GM23338 (cell line): ENCODE measurements at regions not wholly inside any gene's neighbourhood (a gene's known extent, or its start where the extent isn't known, plus 50 kb on each side); places are given as distances from the start of the nearest gene placed in this dataset.

Source experiments
- ATAC-seq: fragments of 200-7000 bp; cut with Tn5 transposase; 3 replicates; pipeline ENCODE4 v1.9.1; 2020
- DNase-seq: peaks from one replicate; pipeline ENCODE4 v3.0.0-alpha.2; 2015; ENCODE audit warnings: low spot score
- H2AFZ ChIP-seq: fragments of 200-600 bp; sonication (generic); 2 replicates; pipeline ENCODE4 v1.8.0; 2016; ENCODE audit warnings: antibody characterized with exemption, mild to moderate bottlenecking, moderate library complexity
- H3F3A ChIP-seq: fragments of 200-600 bp; sonication (generic); replicated peaks from 2 replicates; pipeline ENCODE4 v1.8.0; 2017; ENCODE audit warnings: antibody characterized with exemption, mixed run types, low read depth
- H3K27ac ChIP-seq: fragments of 200-600 bp; sonication (generic); 2 replicates; pipeline ENCODE4 v1.6.1; 2016; ENCODE audit warnings: low read depth
- H3K27me3 ChIP-seq: fragments of 200-600 bp; sonication (generic); 2 replicates; pipeline ENCODE4 v1.8.0; 2016; ENCODE audit warnings: mild to moderate bottlenecking, mixed run types, moderate library complexity; ENCODE audit not compliant: insufficient read depth
- H3K36me3 ChIP-seq: fragments of 200-600 bp; sonication (generic); 2 replicates; pipeline ENCODE4 v1.8.0; 2016; ENCODE audit warnings: mild to moderate bottlenecking; ENCODE audit not compliant: insufficient read depth
- H3K4me1 ChIP-seq: fragments of 200-600 bp; sonication (generic); 2 replicates; pipeline ENCODE4 v1.8.0; 2016; ENCODE audit warnings: mild to moderate bottlenecking, moderate library complexity; ENCODE audit not compliant: insufficient read depth
- H3K4me2 ChIP-seq: fragments of 200-600 bp; sonication (generic); 2 replicates; pipeline ENCODE4 v1.7.1; 2017; ENCODE audit warnings: mixed run types
- H3K4me3 ChIP-seq: fragments of 200-600 bp; sonication (generic); 2 replicates; pipeline ENCODE4 v1.6.1; 2016; ENCODE audit warnings: mixed run types
- H3K79me2 ChIP-seq: fragments of 200-600 bp; sonication (generic); replicated peaks from 2 replicates; pipeline ENCODE4 v1.8.0; 2017; ENCODE audit warnings: mild to moderate bottlenecking; ENCODE audit not compliant: insufficient read depth
- H3K9me2 ChIP-seq: fragments of 200-600 bp; sonication (generic); 2 replicates; pipeline ENCODE4 v1.8.0; 2017; ENCODE audit not compliant: insufficient read depth
- H4K20me1 ChIP-seq: fragments of 200-600 bp; sonication (generic); replicated peaks from 2 replicates; pipeline ENCODE4 v1.8.0; 2017; ENCODE audit warnings: mild to moderate bottlenecking; ENCODE audit not compliant: insufficient read depth
- H3K27ac Mint-ChIP-seq: 2 replicates; pipeline ENCODE4 v1.8.0; 2020; ENCODE audit warnings: inconsistent platforms, mild to moderate bottlenecking, moderate library complexity, mixed read lengths
- H3K27me3 Mint-ChIP-seq: 3 replicates; pipeline ENCODE4 v1.8.0; 2022; ENCODE audit warnings: low read depth, mild to moderate bottlenecking, moderate library complexity, mixed read lengths, inconsistent platforms; ENCODE audit not compliant: insufficient read depth, poor library complexity
- H3K36me3 Mint-ChIP-seq: 3 replicates; pipeline ENCODE4 v1.8.0; 2021; ENCODE audit warnings: low read depth, mild to moderate bottlenecking, inconsistent platforms, moderate library complexity, mixed read lengths
- H3K4me1 Mint-ChIP-seq: 3 replicates; pipeline ENCODE4 v1.8.0; 2020; ENCODE audit warnings: mild to moderate bottlenecking, inconsistent platforms, mixed read lengths
- H3K4me3 Mint-ChIP-seq: 3 replicates; pipeline ENCODE4 v1.8.0; 2021; ENCODE audit warnings: moderate library complexity, mild to moderate bottlenecking, inconsistent platforms, mixed read lengths
- H3K9me3 Mint-ChIP-seq: 3 replicates; pipeline ENCODE4 v1.8.0; 2020; ENCODE audit warnings: moderate library complexity, mild to moderate bottlenecking, inconsistent platforms, mixed read lengths
- ETS1 ChIP-seq: IDR thresholded peaks from 2 replicates; pipeline ENCODE4 v1.6.1; 2016; ENCODE audit warnings: antibody characterized with exemption
- EZH2 ChIP-seq: fragments of 200-600 bp; sonication (generic); IDR thresholded peaks from one replicate; pipeline ENCODE4 v1.8.0; 2017; ENCODE audit warnings: antibody characterized with exemption, mild to moderate bottlenecking, low read depth; ENCODE audit not compliant: unreplicated experiment
- JUNB ChIP-seq: IDR thresholded peaks from one replicate; pipeline ENCODE4 v1.6.1; 2016; ENCODE audit warnings: antibody characterized with exemption; ENCODE audit not compliant: unreplicated experiment
- NANOG ChIP-seq: IDR thresholded peaks from 2 replicates; pipeline ENCODE4 v1.6.1; 2016; ENCODE audit warnings: antibody characterized with exemption, borderline replicate concordance
- POLR2AphosphoS5 ChIP-seq: IDR thresholded peaks from 2 replicates; pipeline ENCODE4 v1.6.1; 2016; ENCODE audit warnings: antibody characterized with exemption, low read depth
- STAT1 ChIP-seq: IDR thresholded peaks from one replicate; pipeline ENCODE4 v1.6.1; 2016; ENCODE audit warnings: antibody characterized with exemption; ENCODE audit not compliant: unreplicated experiment
- ZNF114 ChIP-seq: fragments of 250-450 bp; sonication (Bioruptor Pico); IDR thresholded peaks from 2 replicates; pipeline ENCODE4 v1.5.0; 2020; ENCODE audit warnings: mild to moderate bottlenecking, moderate library complexity
- ZNF331 ChIP-seq: fragments of 250-450 bp; sonication (Bioruptor Pico); IDR thresholded peaks from 2 replicates; pipeline ENCODE4 v1.5.0; 2020; ENCODE audit warnings: low read depth, mild to moderate bottlenecking, moderate library complexity
- TF ChIP-seq, protein P1 (sequence below): IDR thresholded peaks from one replicate; pipeline ENCODE4 v1.6.1; 2018; ENCODE audit warnings: antibody characterized with exemption; ENCODE audit not compliant: unreplicated experiment
- TF ChIP-seq, protein P2 (sequence below): fragments of 250-450 bp; sonication (Bioruptor Pico); IDR thresholded peaks from 2 replicates; pipeline ENCODE4 v1.5.0; 2020; ENCODE audit warnings: mild to moderate bottlenecking, moderate library complexity
- TF ChIP-seq, protein P3 (sequence below), 2 experiments: fragments of 200-600 bp in 1 of 2; sonication (generic) in 1 of 2; conservative IDR thresholded peaks; 2 replicates each; pipeline versions ENCODE4 v1.5.1 to v1.6.1; 2016 to 2017; ENCODE audit warnings: antibody characterized with exemption in 2 of 2, low read depth in 2 of 2, mild to moderate bottlenecking in 2 of 2, moderate library complexity in 1 of 2

DNA sequence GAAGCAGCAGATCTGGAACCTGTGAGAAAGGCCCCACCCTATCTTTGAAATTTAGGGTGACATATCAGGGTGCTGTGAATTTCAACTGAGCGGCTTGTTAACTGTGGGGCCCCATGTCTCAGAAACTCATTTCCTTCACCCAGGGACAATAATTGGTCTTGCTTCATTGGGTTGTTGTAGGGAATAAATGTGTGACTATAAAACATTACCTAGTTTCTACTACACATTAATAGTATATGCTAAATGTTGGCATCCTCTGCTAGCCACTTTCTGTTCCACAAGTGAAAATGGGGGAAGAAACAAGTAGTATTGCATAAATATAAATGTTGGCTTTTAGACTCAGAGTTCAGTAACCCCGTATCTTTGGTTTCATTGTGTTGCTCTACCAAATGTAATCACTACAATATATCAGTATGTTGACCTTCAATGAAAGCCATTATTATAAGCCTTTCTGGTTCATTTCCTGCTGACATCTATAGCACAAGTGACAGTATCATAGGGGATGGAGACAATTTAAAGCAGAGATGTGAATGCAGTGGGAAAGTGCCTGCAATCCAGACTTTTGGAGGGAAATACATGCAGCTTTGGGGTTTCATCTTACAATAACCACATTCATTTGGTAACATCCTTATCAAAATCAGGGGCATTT, 905.5 kb upstream of the RAG2 start:
- no peaks in the 10 kb centered on the region for H3K79me2 ChIP-seq
- Mint-ChIP-seq H3K27ac (no peak overlapping the region), H3K4me3 (no peak overlapping the region), H3K9me3 (no peaks in the 10 kb centered on the region; the same call in 2 of the 3 replicates), H3K4me1 (peaks cover 27% of the 10 kb centered on the region; the same call in 2 of the 3 replicates), H3K36me3 (peaks cover 3% of the 10 kb centered on the region; the same call in 1 of the 3 replicates), H3K27me3 (no peaks in the 10 kb centered on the region)
- H3F3A ChIP-seq = no peaks in the 10 kb centered on the region
- H3K27ac ChIP-seq = no peak overlapping the region
- H2AFZ ChIP-seq = no peak overlapping the region
- H3K4me3 ChIP-seq = no peak overlapping the region
- H3K27me3 ChIP-seq = no peaks in the 10 kb centered on the region
- no peaks in the 10 kb centered on the region for H3K36me3 ChIP-seq
- H3K9me2 ChIP-seq = no peaks in the 10 kb centered on the region
- H3K4me1 ChIP-seq = no peaks in the 10 kb centered on the region
- ATAC-seq = no peak
- H3K4me2 ChIP-seq = no peak overlapping the region
- DNase-seq = no peak
- H4K20me1 ChIP-seq = no peaks in the 10 kb centered on the region
- TF ChIP-seq, protein P1, sequence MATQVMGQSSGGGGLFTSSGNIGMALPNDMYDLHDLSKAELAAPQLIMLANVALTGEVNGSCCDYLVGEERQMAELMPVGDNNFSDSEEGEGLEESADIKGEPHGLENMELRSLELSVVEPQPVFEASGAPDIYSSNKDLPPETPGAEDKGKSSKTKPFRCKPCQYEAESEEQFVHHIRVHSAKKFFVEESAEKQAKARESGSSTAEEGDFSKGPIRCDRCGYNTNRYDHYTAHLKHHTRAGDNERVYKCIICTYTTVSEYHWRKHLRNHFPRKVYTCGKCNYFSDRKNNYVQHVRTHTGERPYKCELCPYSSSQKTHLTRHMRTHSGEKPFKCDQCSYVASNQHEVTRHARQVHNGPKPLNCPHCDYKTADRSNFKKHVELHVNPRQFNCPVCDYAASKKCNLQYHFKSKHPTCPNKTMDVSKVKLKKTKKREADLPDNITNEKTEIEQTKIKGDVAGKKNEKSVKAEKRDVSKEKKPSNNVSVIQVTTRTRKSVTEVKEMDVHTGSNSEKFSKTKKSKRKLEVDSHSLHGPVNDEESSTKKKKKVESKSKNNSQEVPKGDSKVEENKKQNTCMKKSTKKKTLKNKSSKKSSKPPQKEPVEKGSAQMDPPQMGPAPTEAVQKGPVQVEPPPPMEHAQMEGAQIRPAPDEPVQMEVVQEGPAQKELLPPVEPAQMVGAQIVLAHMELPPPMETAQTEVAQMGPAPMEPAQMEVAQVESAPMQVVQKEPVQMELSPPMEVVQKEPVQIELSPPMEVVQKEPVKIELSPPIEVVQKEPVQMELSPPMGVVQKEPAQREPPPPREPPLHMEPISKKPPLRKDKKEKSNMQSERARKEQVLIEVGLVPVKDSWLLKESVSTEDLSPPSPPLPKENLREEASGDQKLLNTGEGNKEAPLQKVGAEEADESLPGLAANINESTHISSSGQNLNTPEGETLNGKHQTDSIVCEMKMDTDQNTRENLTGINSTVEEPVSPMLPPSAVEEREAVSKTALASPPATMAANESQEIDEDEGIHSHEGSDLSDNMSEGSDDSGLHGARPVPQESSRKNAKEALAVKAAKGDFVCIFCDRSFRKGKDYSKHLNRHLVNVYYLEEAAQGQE = no peak
- TF ChIP-seq NANOG (no peak), EZH2 (no peak), STAT1 (no peak), ZNF331 (CRISPR knock-in tag) (no peak), JUNB (no peak), ETS1 (no peak), POLR2AphosphoS5 (no peak), ZNF114 (CRISPR knock-in tag) (no peak)
- TF ChIP-seq, protein P2, sequence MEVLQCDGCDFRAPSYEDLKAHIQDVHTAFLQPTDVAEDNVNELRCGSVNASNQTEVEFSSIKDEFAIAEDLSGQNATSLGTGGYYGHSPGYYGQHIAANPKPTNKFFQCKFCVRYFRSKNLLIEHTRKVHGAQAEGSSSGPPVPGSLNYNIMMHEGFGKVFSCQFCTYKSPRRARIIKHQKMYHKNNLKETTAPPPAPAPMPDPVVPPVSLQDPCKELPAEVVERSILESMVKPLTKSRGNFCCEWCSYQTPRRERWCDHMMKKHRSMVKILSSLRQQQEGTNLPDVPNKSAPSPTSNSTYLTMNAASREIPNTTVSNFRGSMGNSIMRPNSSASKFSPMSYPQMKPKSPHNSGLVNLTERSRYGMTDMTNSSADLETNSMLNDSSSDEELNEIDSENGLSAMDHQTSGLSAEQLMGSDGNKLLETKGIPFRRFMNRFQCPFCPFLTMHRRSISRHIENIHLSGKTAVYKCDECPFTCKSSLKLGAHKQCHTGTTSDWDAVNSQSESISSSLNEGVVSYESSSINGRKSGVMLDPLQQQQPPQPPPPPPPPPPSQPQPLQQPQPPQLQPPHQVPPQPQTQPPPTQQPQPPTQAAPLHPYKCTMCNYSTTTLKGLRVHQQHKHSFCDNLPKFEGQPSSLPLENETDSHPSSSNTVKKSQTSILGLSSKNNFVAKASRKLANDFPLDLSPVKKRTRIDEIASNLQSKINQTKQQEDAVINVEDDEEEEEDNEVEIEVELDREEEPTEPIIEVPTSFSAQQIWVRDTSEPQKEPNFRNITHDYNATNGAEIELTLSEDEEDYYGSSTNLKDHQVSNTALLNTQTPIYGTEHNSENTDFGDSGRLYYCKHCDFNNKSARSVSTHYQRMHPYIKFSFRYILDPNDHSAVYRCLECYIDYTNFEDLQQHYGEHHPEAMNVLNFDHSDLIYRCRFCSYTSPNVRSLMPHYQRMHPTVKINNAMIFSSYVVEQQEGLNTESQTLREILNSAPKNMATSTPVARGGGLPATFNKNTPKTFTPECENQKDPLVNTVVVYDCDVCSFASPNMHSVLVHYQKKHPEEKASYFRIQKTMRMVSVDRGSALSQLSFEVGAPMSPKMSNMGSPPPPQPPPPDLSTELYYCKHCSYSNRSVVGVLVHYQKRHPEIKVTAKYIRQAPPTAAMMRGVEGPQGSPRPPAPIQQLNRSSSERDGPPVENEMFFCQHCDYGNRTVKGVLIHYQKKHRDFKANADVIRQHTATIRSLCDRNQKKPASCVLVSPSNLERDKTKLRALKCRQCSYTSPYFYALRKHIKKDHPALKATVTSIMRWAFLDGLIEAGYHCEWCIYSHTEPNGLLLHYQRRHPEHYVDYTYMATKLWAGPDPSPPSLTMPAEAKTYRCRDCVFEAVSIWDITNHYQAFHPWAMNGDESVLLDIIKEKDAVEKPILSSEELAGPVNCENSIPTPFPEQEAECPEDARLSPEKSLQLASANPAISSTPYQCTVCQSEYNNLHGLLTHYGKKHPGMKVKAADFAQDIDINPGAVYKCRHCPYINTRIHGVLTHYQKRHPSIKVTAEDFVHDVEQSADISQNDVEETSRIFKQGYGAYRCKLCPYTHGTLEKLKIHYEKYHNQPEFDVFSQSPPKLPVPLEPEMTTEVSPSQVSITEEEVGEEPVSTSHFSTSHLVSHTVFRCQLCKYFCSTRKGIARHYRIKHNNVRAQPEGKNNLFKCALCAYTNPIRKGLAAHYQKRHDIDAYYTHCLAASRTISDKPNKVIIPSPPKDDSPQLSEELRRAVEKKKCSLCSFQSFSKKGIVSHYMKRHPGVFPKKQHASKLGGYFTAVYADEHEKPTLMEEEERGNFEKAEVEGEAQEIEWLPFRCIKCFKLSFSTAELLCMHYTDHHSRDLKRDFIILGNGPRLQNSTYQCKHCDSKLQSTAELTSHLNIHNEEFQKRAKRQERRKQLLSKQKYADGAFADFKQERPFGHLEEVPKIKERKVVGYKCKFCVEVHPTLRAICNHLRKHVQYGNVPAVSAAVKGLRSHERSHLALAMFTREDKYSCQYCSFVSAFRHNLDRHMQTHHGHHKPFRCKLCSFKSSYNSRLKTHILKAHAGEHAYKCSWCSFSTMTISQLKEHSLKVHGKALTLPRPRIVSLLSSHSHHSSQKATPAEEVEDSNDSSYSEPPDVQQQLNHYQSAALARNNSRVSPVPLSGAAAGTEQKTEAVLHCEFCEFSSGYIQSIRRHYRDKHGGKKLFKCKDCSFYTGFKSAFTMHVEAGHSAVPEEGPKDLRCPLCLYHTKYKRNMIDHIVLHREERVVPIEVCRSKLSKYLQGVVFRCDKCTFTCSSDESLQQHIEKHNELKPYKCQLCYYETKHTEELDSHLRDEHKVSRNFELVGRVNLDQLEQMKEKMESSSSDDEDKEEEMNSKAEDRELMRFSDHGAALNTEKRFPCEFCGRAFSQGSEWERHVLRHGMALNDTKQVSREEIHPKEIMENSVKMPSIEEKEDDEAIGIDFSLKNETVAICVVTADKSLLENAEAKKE (CRISPR knock-in tag) = no peak
- TF ChIP-seq, protein P3, sequence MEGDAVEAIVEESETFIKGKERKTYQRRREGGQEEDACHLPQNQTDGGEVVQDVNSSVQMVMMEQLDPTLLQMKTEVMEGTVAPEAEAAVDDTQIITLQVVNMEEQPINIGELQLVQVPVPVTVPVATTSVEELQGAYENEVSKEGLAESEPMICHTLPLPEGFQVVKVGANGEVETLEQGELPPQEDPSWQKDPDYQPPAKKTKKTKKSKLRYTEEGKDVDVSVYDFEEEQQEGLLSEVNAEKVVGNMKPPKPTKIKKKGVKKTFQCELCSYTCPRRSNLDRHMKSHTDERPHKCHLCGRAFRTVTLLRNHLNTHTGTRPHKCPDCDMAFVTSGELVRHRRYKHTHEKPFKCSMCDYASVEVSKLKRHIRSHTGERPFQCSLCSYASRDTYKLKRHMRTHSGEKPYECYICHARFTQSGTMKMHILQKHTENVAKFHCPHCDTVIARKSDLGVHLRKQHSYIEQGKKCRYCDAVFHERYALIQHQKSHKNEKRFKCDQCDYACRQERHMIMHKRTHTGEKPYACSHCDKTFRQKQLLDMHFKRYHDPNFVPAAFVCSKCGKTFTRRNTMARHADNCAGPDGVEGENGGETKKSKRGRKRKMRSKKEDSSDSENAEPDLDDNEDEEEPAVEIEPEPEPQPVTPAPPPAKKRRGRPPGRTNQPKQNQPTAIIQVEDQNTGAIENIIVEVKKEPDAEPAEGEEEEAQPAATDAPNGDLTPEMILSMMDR (conservative IDR thresholded peaks at IDR 0.05; ENCODE audit: low read depth in 2 of 2) = no peak
